ENCODE measurements at regions not wholly inside any gene's neighbourhood (a gene's known extent, or its start where the extent isn't known, plus 50 kb on each side); places are given as distances from the start of the nearest gene placed in this dataset.

DNA sequence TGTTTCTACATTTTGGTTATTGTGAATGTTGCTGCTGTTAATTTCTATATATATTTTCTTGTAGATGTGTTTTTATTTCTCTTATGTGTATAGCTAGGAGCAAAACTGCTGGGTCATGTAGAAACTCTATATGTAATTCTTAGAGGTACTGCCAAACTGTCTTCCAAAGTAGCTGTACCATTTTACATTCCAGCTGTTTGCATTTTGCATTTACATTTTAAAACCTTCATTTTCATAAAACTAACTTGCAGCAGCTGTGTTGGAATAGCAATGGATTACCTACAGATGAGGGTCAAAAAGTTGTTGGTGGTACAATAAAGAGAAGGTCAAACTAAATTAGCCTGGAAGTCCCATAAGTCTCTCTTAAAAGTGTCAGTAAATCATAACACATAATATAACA is 1109.7 kb downstream of the FLRT2 start:
- TF ChIP-seq CTCF (IDR thresholded peaks at IDR 0.05; ENCODE audit: poor library complexity) = no peak
- TF ChIP-seq EZH2phosphoT487 (IDR thresholded peaks at IDR 0.05; ENCODE audit: low read depth, severe bottlenecking, unreplicated experiment) = no peak
- no peak for TF ChIP-seq EZH2 (IDR thresholded peaks at IDR 0.05; ENCODE audit: borderline replicate concordance)

Measured in hepatocyte (in vitro differentiated cells).